ENCODE measurements at regions not wholly inside any gene's neighbourhood (a gene's known extent, or its start where the extent isn't known, plus 50 kb on each side); places are given as distances from the start of the nearest gene placed in this dataset.

DNA sequence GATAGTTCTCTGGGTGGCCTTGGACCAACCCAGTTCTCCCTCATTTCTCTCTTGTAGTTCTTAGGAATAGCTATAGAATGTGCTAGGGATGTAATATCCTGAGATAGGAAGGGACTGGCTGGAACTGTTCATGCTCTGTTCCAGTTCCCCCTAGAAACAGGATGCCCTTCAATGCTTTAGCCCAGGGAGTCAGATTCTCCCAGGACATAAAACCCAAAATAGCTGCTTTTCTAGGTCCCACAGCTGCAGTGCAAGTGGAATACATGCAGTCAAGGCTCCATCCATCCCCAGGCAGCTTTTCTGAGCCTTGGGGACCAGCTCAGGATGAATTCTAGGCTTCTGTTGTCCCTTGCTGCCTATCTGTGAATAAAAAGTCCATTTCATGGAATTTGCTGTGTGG, 257.3 kb upstream of the CTAGE1 start:
- DNase-seq (ENCODE audit: low spot score): no peak
- TF ChIP-seq, protein P1, sequence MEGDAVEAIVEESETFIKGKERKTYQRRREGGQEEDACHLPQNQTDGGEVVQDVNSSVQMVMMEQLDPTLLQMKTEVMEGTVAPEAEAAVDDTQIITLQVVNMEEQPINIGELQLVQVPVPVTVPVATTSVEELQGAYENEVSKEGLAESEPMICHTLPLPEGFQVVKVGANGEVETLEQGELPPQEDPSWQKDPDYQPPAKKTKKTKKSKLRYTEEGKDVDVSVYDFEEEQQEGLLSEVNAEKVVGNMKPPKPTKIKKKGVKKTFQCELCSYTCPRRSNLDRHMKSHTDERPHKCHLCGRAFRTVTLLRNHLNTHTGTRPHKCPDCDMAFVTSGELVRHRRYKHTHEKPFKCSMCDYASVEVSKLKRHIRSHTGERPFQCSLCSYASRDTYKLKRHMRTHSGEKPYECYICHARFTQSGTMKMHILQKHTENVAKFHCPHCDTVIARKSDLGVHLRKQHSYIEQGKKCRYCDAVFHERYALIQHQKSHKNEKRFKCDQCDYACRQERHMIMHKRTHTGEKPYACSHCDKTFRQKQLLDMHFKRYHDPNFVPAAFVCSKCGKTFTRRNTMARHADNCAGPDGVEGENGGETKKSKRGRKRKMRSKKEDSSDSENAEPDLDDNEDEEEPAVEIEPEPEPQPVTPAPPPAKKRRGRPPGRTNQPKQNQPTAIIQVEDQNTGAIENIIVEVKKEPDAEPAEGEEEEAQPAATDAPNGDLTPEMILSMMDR (IDR thresholded peaks at IDR 0.05; ENCODE audit: extremely low read depth, missing control alignments): no peak

DNA sequence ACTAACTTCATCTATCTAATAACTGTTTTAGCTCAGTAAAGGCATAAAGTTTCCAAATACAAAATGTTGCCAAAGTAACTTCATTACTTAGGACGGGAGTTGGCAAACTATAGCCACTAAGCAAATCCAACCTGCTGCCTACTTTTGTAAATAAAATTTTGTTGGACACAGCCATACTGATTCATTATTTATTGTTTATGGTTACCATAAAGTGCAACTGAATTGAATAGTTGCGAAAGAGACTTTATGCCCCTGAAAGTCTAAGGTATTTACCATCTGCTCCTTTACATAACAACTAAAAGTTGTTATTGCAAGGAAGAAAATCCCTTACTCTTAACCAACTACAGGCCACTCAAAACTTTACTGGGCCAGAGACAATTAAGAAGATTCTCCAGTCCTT, 256.7 kb upstream of the RBBP8 start:
- TF ChIP-seq, protein P1 (IDR thresholded peaks at IDR 0.05; ENCODE audit: extremely low read depth, missing control alignments): no peak
- DNase-seq (ENCODE audit: low spot score): no peak

DNA sequence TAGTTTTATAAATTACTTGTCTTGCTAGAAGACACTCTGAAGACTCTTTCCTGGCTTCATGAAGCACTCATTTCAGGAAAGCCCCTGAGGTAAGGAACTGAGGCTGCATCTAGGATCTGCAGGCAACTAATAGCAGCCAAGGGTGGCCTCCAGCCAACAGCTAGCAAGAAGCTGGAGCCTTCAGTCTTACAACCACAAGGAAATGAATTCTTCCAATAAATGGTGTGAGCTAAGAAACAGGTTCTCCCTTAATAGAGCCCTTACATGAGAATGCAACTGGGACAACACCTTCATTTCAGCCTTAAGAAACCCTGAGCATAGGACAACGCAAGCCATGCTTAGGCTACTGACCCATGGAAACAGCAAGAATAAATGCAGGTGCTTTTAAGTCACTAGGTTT, 254.6 kb upstream of the RBBP8 start:
- DNase-seq (ENCODE audit: low spot score): no peak

DNA sequence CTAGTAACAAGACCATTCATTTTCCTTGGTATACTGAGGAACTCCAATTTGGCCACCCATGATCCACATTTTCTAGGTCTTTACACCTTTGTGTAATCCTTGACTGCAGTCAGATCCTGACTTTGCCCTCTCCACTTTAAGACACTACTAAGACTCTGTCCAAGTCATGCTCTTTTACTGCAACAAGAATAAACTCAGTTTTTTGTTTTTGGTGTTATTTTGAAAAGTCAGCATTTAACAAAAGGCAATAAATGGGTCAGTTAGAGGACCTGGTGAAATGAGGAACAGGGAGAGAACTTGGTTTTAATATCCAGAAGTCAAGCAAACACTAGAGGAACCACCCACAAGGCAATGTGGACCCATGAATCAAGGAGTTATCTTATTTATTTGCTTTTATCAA, 252.2 kb upstream of the RBBP8 start:
- TF ChIP-seq, protein P1 (IDR thresholded peaks at IDR 0.05; ENCODE audit: extremely low read depth, missing control alignments): no peak

More for the DNA sequence above, 254.6 kb upstream of the RBBP8 start:
- TF ChIP-seq, protein P1 (IDR thresholded peaks at IDR 0.05; ENCODE audit: extremely low read depth, missing control alignments): no peak

DNA sequence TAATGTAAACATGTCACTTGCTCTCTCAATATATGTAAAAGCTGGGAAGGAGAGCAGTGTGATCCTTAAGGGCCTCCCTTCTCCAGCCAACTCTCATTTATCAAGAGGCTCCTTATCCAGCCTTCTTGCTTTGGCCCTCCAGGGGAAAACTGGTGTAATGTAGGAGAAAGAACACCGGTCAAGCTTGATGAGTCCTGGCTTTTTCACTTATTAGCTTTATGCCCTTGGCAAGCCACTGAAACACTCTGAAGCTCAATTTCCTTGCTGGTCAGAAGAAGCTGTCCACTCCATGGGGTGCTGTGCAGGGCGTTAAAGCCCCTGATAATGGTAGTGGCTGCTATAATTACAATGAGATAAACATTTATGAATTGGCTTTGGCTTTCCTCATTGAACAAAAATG, 251.2 kb upstream of the RBBP8 start:
- TF ChIP-seq, protein P1 (IDR thresholded peaks at IDR 0.05; ENCODE audit: extremely low read depth, missing control alignments): no peak
- no peak for DNase-seq (ENCODE audit: low spot score)

More for the DNA sequence above, 252.2 kb upstream of the RBBP8 start:
- DNase-seq (ENCODE audit: low spot score): no peak

DNA sequence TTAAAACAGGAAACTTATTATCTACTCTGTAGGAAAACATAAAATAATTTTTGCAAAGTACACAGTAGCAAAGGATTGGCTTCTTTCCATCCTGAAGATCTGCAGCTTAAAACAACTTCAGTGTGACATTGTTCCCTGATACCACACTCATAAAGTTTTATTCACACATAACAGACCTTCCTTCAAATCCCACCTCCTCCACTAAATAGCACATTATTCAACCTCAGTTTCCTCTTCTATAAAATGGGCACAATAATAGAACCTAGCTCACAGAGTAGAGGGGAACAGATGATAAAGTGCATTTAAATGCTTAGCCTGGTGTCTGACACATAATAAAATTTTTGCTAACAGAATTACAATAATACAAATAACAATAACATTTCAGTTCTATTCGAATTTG, 250.4 kb upstream of the RBBP8 start:
- DNase-seq (ENCODE audit: low spot score): no peak
- TF ChIP-seq, protein P1 (IDR thresholded peaks at IDR 0.05; ENCODE audit: extremely low read depth, missing control alignments): no peak

DNA sequence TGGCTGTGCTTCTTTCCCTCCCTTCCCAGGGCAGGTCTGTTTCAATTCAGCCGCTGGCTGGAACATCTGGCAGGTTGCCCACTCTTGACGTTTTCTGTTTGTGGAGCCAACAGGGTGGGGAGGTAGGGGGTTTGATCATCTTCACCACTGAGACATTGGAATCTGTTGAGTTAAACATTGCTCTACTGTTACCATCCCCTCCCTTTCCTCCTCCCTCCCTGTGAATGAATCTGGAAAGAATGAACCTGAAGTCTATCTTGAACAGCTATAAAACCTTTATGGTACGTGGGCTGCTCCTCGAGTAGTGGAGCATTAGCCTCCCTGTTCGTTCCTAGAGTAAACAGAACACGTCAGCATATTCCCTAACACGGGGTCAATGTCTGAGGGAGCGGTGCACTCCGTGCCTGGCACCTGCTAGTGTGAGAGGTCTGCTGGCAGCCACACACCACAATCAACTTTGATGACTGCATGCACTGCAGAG, 249.9 kb upstream of the RBBP8 start:
- TF ChIP-seq, protein P1 (IDR thresholded peaks at IDR 0.05; ENCODE audit: extremely low read depth, missing control alignments): no peak
- DNase-seq (ENCODE audit: low spot score): no peak

Data from GM20000 (cell line).